Stimulated activated memory B cell treated with anti-CD40 and anti-IgM and Interleukin-4, amounts not matched to agents 10 μg/mL and 1 μg/mL and 100 μg/mL, for 72 hours (primary cell): ENCODE measurements at regions not wholly inside any gene's neighbourhood (a gene's known extent, or its start where the extent isn't known, plus 50 kb on each side); places are given as distances from the start of the nearest gene placed in this dataset.
"Not testable (repeated sequence)": the region's sequence is repeated elsewhere in the genome, so short reads cannot be mapped to it uniquely, and the experiment has no call there.

Source experiments
- ATAC-seq: fragments of 150-1000 bp; cut with Tn5 transposase; 2 replicates; pipeline ENCODE4 v1.10.0; 2021
- H3K27ac Mint-ChIP-seq: one replicate; pipeline ENCODE4 v1.8.0; 2022; ENCODE audit warnings: mild to moderate bottlenecking, mixed read lengths
- H3K27me3 Mint-ChIP-seq: one replicate; pipeline ENCODE4 v1.8.0; 2022; ENCODE audit warnings: mixed read lengths
- H3K36me3 Mint-ChIP-seq: one replicate; pipeline ENCODE4 v1.8.0; 2022; ENCODE audit warnings: mixed read lengths
- H3K4me1 Mint-ChIP-seq: one replicate; pipeline ENCODE4 v1.8.0; 2022; ENCODE audit warnings: mixed read lengths
- H3K4me3 Mint-ChIP-seq: one replicate; pipeline ENCODE4 v1.8.0; 2022; ENCODE audit warnings: mild to moderate bottlenecking, moderate library complexity, mixed read lengths
- H3K9me3 Mint-ChIP-seq: one replicate; pipeline ENCODE4 v1.8.0; 2022; ENCODE audit warnings: mixed read lengths

DNA sequence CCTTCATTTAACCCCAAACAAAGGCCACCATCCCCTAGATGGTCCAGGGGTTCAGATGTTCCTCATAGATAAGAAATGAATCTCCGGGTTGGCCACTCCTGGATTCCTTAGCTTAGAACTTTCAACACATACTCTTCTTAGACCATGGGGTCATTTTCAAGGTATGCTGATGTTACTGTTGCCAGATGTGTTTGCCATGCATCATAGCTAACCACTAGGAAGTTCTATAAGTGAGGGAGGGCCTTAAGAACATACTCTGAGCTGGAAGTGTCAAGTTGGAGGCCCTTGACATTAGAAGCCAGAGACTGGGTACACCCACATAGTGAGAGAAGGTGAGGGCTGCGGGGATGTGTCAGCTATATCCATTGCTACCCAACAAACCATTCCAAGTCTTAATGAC, 62.7 kb upstream of the SPDYE9 start:
- not testable (repeated sequence) for H3K4me1 Mint-ChIP-seq, ATAC-seq, H3K27ac Mint-ChIP-seq

DNA sequence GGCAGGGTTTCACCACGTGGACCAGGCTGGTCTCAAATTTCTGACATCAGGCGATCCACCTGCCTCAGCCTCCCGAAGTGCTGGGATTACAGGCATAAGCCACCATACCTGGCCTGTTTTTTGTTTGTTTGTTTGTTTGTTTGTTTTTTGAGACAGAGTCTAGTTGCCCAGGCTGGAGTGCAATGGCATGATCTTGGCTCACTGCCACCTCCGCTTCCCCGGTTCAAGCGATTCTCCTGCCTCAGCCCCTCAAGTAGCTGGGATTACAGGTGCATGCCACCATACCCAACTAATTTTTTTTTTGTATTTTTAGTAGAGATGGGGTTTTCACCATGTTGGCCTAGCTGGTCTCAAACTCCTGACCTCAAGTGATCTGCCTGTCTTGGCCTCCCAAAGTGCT, 61.8 kb upstream of the SPDYE9 start:
- not testable (repeated sequence) for H3K27ac Mint-ChIP-seq, H3K4me1 Mint-ChIP-seq, H3K9me3 Mint-ChIP-seq, ATAC-seq, H3K4me3 Mint-ChIP-seq, H3K36me3 Mint-ChIP-seq, H3K27me3 Mint-ChIP-seq

More for the DNA sequence above, 62.7 kb upstream of the SPDYE9 start:
- not testable (repeated sequence) for H3K4me3 Mint-ChIP-seq, H3K36me3 Mint-ChIP-seq, H3K9me3 Mint-ChIP-seq, H3K27me3 Mint-ChIP-seq

DNA sequence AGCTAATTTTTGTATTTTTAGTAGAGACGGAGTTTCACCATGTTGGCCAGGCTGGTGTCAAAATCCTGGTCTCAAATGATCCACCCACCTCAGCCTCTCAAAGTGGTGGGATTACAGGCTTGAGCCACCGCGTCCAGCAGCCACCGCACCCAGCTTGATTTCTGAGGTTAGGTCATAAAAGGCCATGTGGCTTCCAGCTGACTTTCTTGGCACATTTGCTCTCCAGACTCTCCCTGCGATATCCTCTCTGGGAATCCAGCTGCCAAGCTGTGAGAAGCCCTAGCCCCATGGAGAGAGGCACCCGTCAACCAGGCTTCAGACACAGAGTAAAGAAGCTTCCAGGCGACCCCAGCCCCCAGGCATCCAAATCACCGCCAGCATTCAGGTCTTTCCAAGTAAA, 58.2 kb upstream of the SPDYE9 start:
- ATAC-seq, H3K27me3 Mint-ChIP-seq, H3K36me3 Mint-ChIP-seq, H3K4me1 Mint-ChIP-seq, H3K9me3 Mint-ChIP-seq, H3K27ac Mint-ChIP-seq, H3K4me3 Mint-ChIP-seq: not testable (repeated sequence)

DNA sequence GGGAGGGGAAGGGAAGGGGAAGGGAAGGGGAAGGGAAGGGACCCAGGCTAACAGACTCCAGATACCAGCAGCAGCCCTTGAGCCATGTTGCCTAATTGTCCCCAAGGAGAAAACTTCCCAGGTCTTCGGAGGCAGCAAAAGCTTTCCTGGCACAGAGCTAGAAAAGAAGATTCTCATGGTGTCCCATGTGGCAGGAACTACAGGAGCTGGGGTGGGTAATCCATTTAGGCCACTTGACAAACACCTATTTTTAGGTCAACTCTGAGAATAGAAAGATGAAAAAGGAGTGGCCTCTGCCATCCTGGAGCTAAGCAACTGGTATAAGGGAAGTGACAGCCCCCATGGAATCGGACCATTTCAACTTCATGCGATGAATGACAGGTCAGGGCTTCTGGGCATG, 52.1 kb upstream of the SPDYE9 start:
- not testable (repeated sequence) for H3K9me3 Mint-ChIP-seq, H3K36me3 Mint-ChIP-seq, ATAC-seq

More for the DNA sequence above, 52.1 kb upstream of the SPDYE9 start:
- not testable (repeated sequence) for H3K27me3 Mint-ChIP-seq, H3K4me3 Mint-ChIP-seq, H3K27ac Mint-ChIP-seq, H3K4me1 Mint-ChIP-seq
